ENCODE measurements at regions not wholly inside any gene's neighbourhood (a gene's known extent, or its start where the extent isn't known, plus 50 kb on each side); places are given as distances from the start of the nearest gene placed in this dataset.
"Not testable (repeated sequence)": the region's sequence is repeated elsewhere in the genome, so short reads cannot be mapped to it uniquely, and the experiment has no call there.

DNA sequence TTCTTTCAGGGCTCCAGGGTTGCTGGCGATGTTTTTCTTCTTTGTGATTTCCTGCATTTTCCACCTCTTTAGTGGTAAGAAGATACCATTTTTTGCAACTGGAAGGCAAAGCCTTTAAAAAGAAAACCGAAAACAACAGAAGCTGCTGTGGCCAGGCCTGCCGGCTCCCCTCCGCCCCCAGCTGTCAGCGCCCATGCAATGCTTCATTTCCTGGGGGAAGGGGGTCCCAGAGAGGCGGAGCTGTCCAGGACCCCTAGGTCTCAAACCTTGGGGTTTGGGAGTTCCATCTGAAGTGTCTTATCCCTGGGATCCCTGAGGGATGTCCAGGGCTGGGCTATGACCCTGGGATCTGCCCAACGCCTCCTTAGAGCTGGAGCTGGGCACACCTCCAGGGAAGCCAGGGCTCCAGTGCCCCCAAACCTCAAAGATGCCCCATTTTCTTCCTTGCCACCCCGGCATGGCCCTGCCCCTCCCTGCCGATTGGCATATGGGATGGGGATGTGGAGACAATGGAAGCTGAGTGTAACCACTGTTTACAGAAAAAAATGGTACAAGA is 257.2 kb upstream of the MVB12B start:
- Histone ChIP-seq H3K36me3 (no peaks in the 10 kb centered on the region), H3K4me3 (no peak overlapping the region), H3K27ac (no peak overlapping the region), H3K27me3 (peaks cover 0 to 74% of the 10 kb centered on the region in 2 donors), H3K4me1 (no peaks in the 10 kb centered on the region), H3K9me3 (no peaks in the 10 kb centered on the region)
- DNase-seq, result no peak
- intact Hi-C loops (cut with DNase I; ENCODE audit: low total_unique reads), result no loop called here
- TF ChIP-seq, protein P1, sequence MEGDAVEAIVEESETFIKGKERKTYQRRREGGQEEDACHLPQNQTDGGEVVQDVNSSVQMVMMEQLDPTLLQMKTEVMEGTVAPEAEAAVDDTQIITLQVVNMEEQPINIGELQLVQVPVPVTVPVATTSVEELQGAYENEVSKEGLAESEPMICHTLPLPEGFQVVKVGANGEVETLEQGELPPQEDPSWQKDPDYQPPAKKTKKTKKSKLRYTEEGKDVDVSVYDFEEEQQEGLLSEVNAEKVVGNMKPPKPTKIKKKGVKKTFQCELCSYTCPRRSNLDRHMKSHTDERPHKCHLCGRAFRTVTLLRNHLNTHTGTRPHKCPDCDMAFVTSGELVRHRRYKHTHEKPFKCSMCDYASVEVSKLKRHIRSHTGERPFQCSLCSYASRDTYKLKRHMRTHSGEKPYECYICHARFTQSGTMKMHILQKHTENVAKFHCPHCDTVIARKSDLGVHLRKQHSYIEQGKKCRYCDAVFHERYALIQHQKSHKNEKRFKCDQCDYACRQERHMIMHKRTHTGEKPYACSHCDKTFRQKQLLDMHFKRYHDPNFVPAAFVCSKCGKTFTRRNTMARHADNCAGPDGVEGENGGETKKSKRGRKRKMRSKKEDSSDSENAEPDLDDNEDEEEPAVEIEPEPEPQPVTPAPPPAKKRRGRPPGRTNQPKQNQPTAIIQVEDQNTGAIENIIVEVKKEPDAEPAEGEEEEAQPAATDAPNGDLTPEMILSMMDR (IDR thresholded peaks at IDR 0.05), result no peak

DNA sequence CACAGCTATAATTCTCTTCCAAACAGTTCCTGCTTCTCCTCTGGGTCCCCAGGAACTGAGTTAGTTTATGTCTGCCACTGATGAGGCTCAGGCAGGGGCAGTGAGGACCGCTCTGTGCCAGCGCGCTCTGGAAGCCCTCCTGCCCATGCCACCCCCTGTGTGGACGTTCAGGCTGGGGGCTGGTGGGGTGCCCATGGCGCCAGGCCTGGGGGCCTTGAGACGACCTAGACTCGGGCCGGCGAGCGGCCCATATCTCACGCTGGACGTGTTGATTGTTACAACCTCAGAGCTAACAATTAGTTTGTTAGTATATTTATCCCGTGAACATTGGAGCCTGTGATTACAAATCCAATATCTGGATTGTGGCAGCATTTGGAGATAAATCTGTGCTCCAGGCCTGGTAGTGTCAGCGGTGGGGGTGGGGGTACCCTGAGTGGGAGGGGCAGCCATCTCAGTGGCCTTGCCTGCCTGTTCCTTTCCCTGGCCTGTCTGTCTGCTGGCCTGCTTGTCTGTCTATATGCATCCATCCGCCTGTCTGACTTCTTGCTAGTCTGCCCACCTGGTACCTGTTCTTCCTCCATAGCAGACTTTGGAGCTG is 256.5 kb upstream of the MVB12B start:
- Histone ChIP-seq H3K27ac (no peak overlapping the region), H3K9me3 (no peaks in the 10 kb centered on the region), H3K27me3 (peaks cover 0 to 69% of the 10 kb centered on the region in 2 donors), H3K4me3 (no peak overlapping the region), H3K4me1 (no peaks in the 10 kb centered on the region), H3K36me3 (no peaks in the 10 kb centered on the region)
- no peak for DNase-seq
- intact Hi-C loops (cut with DNase I; ENCODE audit: low total_unique reads), result no loop called here
- TF ChIP-seq, protein P1 (IDR thresholded peaks at IDR 0.05), result no peak

DNA sequence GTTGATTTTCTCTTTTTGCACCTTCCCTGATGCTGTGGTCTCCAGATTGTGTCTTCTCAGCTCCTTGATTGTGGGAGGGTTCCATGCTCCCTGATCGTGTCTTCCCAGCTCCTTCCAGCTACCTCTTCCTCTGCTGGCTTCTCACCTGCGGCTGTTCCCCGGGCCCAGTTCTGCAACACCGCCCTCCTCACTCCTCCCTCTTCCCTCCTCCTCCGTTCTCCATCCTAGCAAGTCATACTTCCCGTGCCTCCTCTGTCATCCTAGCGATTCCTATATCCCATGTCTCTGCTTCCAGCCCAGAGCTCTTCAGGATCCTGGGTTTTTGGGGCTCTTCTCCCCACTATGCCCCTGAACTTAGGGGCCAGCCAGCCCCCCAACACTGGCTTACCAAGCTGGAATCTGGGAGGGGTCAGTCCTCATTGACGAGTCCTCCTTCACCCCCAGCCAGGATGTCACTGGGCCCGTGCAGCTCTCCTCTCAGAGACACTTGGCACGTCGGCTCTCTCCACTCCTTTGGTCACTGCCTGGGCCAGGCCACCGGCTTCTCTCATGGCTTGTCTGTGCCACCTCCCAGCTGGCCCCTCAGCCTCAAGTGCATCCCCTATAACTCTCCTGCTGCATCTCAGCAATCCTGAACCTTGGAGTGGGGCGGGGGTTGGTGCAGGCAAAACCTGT is 255.4 kb upstream of the MVB12B start:
- intact Hi-C loops (cut with DNase I; ENCODE audit: low total_unique reads), result no loop called here
- no peak for DNase-seq

DNA sequence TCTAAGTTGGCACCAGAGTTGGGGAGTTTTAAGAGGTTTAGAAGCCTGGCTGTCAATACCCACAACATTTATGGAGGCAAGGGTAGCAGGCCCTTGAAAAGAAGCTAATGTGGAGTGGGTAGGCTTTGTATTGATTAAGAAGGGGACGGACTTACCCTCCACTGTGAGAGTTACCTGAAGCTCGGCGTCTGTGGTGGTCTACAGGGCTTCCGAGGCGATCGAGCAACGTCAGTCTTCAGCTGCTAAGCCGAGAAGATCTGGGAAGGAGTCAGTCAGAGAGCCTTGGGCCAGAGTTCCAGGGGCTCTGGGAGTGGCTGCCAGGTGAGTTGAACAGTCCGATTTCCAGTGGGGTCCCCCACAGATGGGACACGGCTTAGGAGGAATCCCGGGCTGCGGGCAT is 249.0 kb upstream of the MVB12B start:
- H3K27me3 ChIP-seq, result peaks cover 0 to 25% of the 10 kb centered on the region in 2 donors
- H3K4me3 ChIP-seq; H3K4me1 ChIP-seq; H3K27ac ChIP-seq; H3K9me3 ChIP-seq; H3K36me3 ChIP-seq; intact Hi-C loops (cut with DNase I; ENCODE audit: low total_unique reads); DNase-seq: not testable (repeated sequence)

More for the DNA sequence above, 255.4 kb upstream of the MVB12B start:
- peaks cover 0 to 60% of the 10 kb centered on the region in 2 donors for H3K27me3 ChIP-seq
- H3K4me1 ChIP-seq, result no peaks in the 10 kb centered on the region
- no peak overlapping the region for H3K27ac ChIP-seq
- no peaks in the 10 kb centered on the region for H3K9me3 ChIP-seq
- no peak overlapping the region for H3K4me3 ChIP-seq
- no peaks in the 10 kb centered on the region for H3K36me3 ChIP-seq
- TF ChIP-seq, protein P1 (IDR thresholded peaks at IDR 0.05), result no peak

DNA sequence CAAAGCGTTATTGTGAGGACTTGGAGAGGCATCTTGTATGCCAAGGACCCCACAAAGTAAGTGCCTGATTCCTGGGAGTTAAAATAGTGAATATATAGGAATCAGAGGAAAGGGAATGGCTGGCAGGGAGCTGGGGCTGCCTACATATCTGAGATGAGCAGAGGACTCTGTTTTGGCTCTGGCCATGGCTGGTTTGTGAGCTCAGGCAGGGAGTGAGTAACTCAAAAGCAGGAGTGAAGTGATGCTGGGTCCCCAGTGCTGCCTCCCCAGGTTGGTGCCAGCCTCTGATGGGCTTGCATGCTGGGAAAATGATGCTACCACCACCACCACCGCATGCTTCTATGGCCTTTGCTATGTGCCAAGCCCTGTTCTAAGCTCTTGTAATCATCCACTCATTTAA is 246.0 kb upstream of the MVB12B start:
- Histone ChIP-seq H3K27ac (no peak overlapping the region), H3K9me3 (no peaks in the 10 kb centered on the region), H3K4me1 (no peaks in the 10 kb centered on the region), H3K36me3 (no peaks in the 10 kb centered on the region), H3K4me3 (no peak overlapping the region), H3K27me3 (peaks cover 0 to 20% of the 10 kb centered on the region in 2 donors)
- no peak for DNase-seq
- intact Hi-C loops (cut with DNase I; ENCODE audit: low total_unique reads), result no loop called here
- TF ChIP-seq, protein P1 (IDR thresholded peaks at IDR 0.05), result no peak

DNA sequence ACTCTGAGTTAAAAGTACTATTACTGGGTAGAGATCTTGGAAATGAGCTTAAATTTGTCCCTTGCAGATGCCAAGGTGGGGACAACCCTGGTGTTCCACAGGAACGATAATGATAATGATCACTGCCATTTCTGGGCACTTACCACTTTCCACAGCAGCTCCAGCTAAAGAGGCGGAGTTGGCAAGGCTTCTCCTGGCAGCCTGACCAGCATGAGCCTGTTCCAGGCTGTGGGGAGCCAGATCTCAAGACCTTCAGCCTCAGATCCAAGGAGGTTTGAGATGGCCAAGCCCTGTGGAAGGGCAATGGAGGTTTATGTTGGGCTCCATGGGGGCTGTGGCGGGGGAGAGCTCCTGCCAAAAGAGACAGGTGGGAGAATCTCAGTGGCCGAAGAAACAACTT is 244.9 kb upstream of the MVB12B start:
- no peak overlapping the region for H3K4me3 ChIP-seq
- H3K27ac ChIP-seq, result no peak overlapping the region
- intact Hi-C loops (cut with DNase I; ENCODE audit: low total_unique reads), result no loop called here
- TF ChIP-seq, protein P1 (IDR thresholded peaks at IDR 0.05), result no peak
- DNase-seq, result no peak
- H3K27me3 ChIP-seq, result peaks cover 0 to 20% of the 10 kb centered on the region in 2 donors
- H3K4me1 ChIP-seq, result no peaks in the 10 kb centered on the region
- no peaks in the 10 kb centered on the region for H3K9me3 ChIP-seq
- no peaks in the 10 kb centered on the region for H3K36me3 ChIP-seq

Measured in tibial artery (tissue), 4 donors.